Osteoblast (primary cell): ENCODE measurements at regions not wholly inside any gene's neighbourhood (a gene's known extent, or its start where the extent isn't known, plus 50 kb on each side); places are given as distances from the start of the nearest gene placed in this dataset.

ENCODE experiments used
- DNase-seq: peaks from one replicate; pipeline ENCODE4 v3.0.0; 2011; ENCODE audit warnings: low spot score, mixed read lengths; ENCODE audit not compliant: insufficient read length; ENCODE audit errors: missing footprints
- H2AFZ ChIP-seq: 2 replicates; pipeline ENCODE4 v1.6.0; 2011; ENCODE audit warnings: mild to moderate bottlenecking, low read length
- H3K27ac ChIP-seq: 2 replicates; pipeline ENCODE4 v1.5.1; 2011; ENCODE audit warnings: mild to moderate bottlenecking, low read depth, low read length, moderate library complexity
- H3K27me3 ChIP-seq: 2 replicates; pipeline ENCODE4 v1.6.0; 2012; ENCODE audit warnings: mild to moderate bottlenecking, control low read depth, inconsistent platforms, low read length, moderate library complexity; ENCODE audit not compliant: insufficient read depth
- H3K36me3 ChIP-seq: 2 replicates; pipeline ENCODE4 v1.5.1; 2011; ENCODE audit warnings: mild to moderate bottlenecking, low read length, control low read depth, moderate library complexity; ENCODE audit not compliant: insufficient read depth
- H3K4me1 ChIP-seq: 2 replicates; pipeline ENCODE4 v1.5.1; 2011; ENCODE audit warnings: mild to moderate bottlenecking, low read length, control low read depth, moderate library complexity; ENCODE audit not compliant: insufficient read depth
- H3K4me2 ChIP-seq: 2 replicates; pipeline ENCODE4 v1.6.0; 2011; ENCODE audit warnings: mild to moderate bottlenecking, low read length; ENCODE audit not compliant: insufficient read depth
- H3K4me3 ChIP-seq: fragments of 200-600 bp; sonication (generic); 3 replicates; pipeline ENCODE4 v1.5.1; 2012; ENCODE audit warnings: mild to moderate bottlenecking, low read length, inconsistent platforms; ENCODE audit not compliant: insufficient read depth
- H3K79me2 ChIP-seq: 2 replicates; pipeline ENCODE4 v1.6.0; 2012; ENCODE audit warnings: mild to moderate bottlenecking, low read length, control low read depth, inconsistent platforms; ENCODE audit not compliant: insufficient read depth
- H3K9me3 ChIP-seq: 2 replicates; pipeline ENCODE4 v1.5.1; 2011; ENCODE audit warnings: low read depth, low read length, control low read depth
- H4K20me1 ChIP-seq: 2 replicates; pipeline ENCODE4 v1.6.0; 2012; ENCODE audit warnings: mild to moderate bottlenecking, low read length, control low read depth; ENCODE audit not compliant: insufficient read depth
- CTCF ChIP-seq: IDR thresholded peaks from 2 replicates; pipeline ENCODE4 v1.5.1; 2011; ENCODE audit warnings: mild to moderate bottlenecking, low read depth, low read length, moderate library complexity; ENCODE audit errors: extremely low read depth

- H3K27ac ChIP-seq: peak overlapping the region; percentile 92
- no peak overlapping the region for H3K4me2 ChIP-seq
- peaks cover 28% of the 10 kb centered on the region for H3K4me1 ChIP-seq
- H3K36me3 ChIP-seq: no peaks in the 10 kb centered on the region
- no peak for DNase-seq
- no peaks in the 10 kb centered on the region for H4K20me1 ChIP-seq
- TF ChIP-seq CTCF: no peak
- no peak overlapping the region for H2AFZ ChIP-seq
- no peaks in the 10 kb centered on the region for H3K79me2 ChIP-seq
- no peaks in the 10 kb centered on the region for H3K27me3 ChIP-seq
- H3K4me3 ChIP-seq: no peak overlapping the region
- no peaks in the 10 kb centered on the region for H3K9me3 ChIP-seq
These were observed 213.1 kb upstream of the USP24 start for GRCh38 chr1:55428231-55428630.

- no peak overlapping the region for H3K4me3 ChIP-seq
- H3K4me1 ChIP-seq: peaks cover 28% of the 10 kb centered on the region
- no peaks in the 10 kb centered on the region for H3K9me3 ChIP-seq
- no peak for DNase-seq
- peak overlapping the region; percentile 14 for H2AFZ ChIP-seq
- TF ChIP-seq CTCF: no peak
- no peaks in the 10 kb centered on the region for H3K79me2 ChIP-seq
- H3K27ac ChIP-seq: peak overlapping the region; percentile 92
- no peaks in the 10 kb centered on the region for H3K27me3 ChIP-seq
- no peaks in the 10 kb centered on the region for H3K36me3 ChIP-seq
- H4K20me1 ChIP-seq: no peaks in the 10 kb centered on the region
- H3K4me2 ChIP-seq: no peak overlapping the region
These were observed 212.4 kb upstream of the USP24 start for GRCh38 chr1:55427606-55428005.

GRCh38 chr1:55426619-55427018 is 211.5 kb upstream of the USP24 start:
- H3K27ac ChIP-seq: no peak overlapping the region
- no peak for DNase-seq
- peak overlapping the region; percentile 60 for H2AFZ ChIP-seq
- H4K20me1 ChIP-seq: no peaks in the 10 kb centered on the region
- no peaks in the 10 kb centered on the region for H3K27me3 ChIP-seq
- H3K36me3 ChIP-seq: no peaks in the 10 kb centered on the region
- H3K4me1 ChIP-seq: peaks cover 28% of the 10 kb centered on the region
- no peak overlapping the region for H3K4me3 ChIP-seq
- TF ChIP-seq CTCF: no peak
- H3K4me2 ChIP-seq: no peak overlapping the region
- H3K79me2 ChIP-seq: no peaks in the 10 kb centered on the region
- no peaks in the 10 kb centered on the region for H3K9me3 ChIP-seq

- H3K4me3 ChIP-seq: no peak overlapping the region
- no peaks in the 10 kb centered on the region for H3K79me2 ChIP-seq
- no peaks in the 10 kb centered on the region for H3K27me3 ChIP-seq
- H4K20me1 ChIP-seq: no peaks in the 10 kb centered on the region
- TF ChIP-seq CTCF: no peak
- no peaks in the 10 kb centered on the region for H3K9me3 ChIP-seq
- H2AFZ ChIP-seq: no peak overlapping the region
- H3K36me3 ChIP-seq: no peaks in the 10 kb centered on the region
- peaks cover 33% of the 10 kb centered on the region for H3K4me1 ChIP-seq
- no peak overlapping the region for H3K27ac ChIP-seq
- H3K4me2 ChIP-seq: no peak overlapping the region
- no peak for DNase-seq
These were observed 211.0 kb upstream of the USP24 start for GRCh38 chr1:55426156-55426555.
